SKM-1 treated with dmso at 0.1 percent for 144 hours (cell line): ENCODE measurements at regions not wholly inside any gene's neighbourhood (a gene's known extent, or its start where the extent isn't known, plus 50 kb on each side); places are given as distances from the start of the nearest gene placed in this dataset.
"Not testable (repeated sequence)": the region's sequence is repeated elsewhere in the genome, so short reads cannot be mapped to it uniquely, and the experiment has no call there.

Source experiments
- DNase-seq: peaks from one replicate; lab custom pipeline; 2025; ENCODE audit not compliant: unreplicated experiment; lab: John Stamatoyannopoulos, UW

DNA sequence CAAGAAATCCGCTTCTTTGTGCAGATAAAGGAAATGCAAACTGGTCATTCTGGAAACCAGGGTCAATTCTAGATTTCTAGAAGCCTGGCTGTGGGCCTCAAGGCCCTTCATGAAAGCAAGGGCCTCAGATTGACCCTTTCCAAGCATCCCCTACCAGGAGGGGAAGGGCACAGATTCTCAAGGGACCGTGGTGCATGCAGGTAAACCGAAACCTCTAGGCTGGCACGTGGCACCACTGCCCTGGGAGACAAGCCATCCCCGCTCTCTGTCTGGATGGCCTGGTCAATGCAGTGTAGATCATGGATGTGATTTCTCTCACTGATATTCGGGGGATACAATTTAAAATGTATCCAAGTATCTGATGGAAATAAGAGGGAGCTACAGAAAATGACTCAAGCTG is 69.4 kb downstream of the TOMM20 start:
- no peak for DNase-seq

DNA sequence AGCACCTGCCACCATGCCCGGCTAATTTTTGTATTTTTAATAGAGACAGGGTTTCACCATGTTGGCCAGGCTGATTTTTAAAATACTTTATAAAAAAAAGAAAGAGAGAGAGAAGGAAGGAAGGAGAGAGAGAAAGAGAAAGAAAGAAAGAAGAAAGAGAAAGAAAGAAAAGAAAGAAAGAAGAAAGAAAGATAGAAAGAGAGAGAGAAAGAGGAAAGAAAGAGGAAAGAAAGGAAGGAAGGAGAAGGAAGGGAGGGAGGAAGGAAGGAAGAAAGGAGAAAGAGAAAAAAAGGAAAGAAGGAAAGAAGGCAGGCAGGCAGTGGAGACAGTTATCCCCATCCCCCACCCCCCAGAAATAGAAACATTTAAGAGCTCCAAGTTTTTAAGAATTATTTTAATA is 69.9 kb downstream of the TOMM20 start:
- no peak for DNase-seq

- DNase-seq = no peak
These were observed 71.0 kb downstream of the TOMM20 start for GRCh38 chr1:235057385-235058306.

DNA sequence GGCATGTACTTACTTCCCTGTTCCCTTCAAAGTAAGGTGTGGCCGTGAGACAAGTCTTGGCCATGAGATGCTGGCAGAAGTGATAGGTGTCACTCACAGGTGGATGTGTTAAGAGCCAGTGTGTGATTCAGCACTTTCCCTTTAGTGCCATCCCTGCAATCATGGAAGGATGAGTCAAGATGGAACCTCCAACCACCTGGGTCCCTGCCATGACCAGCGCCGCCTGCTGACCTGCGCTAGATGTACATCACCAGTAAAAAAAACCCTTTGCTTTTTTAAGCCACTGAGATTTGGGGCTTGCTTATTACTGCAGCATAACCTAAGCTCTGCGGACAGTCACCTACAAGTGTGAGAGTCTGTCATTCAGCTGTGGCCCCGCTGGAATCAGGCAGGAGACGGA is 71.7 kb downstream of the TOMM20 start:
- no peak for DNase-seq

GRCh38 chr1:235054936-235055335 is 73.7 kb downstream of the TOMM20 start:
- DNase-seq = no peak

DNA sequence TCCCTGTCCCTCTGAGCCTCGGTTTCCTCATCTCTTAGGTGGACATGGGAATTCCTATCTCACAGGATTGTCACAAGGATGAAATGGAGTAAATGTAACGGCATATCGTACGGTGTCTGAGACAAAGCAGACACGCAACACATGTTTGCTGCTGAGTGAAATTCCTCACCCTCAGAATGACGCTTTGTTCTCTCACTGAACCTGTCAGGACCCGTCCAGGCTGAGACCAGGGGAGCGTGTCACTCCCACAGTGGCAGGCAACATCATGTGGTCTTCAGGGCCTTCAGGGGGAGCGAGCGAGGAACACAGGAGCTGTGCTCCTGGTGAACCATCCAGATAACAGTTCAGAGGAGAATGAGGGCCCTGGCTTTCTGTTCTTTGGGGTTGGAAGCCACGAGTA is 74.2 kb downstream of the TOMM20 start:
- DNase-seq = no peak

GRCh38 chr1:235052067-235053008 is 76.3 kb downstream of the TOMM20 start:
- no peak for DNase-seq

DNA sequence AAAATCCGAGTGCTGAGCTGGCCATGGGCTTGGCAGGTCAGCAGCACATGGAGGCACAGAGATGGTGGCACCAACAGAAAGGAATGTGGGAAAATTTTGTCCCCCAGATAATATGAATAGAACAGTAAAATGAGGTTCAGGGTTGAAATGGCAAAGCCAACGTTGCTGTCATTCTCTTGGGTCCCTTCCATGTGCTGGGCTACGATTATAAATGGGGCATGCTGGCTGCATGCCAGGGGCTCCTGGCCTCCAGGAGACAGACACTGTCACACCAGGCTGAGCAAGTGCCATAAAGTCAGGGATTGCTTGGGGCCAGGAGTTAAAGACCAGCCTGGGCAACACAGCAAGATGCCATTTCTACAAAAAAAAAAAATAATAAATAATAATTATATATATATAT is 77.1 kb downstream of the TOMM20 start:
- no peak for DNase-seq

DNA sequence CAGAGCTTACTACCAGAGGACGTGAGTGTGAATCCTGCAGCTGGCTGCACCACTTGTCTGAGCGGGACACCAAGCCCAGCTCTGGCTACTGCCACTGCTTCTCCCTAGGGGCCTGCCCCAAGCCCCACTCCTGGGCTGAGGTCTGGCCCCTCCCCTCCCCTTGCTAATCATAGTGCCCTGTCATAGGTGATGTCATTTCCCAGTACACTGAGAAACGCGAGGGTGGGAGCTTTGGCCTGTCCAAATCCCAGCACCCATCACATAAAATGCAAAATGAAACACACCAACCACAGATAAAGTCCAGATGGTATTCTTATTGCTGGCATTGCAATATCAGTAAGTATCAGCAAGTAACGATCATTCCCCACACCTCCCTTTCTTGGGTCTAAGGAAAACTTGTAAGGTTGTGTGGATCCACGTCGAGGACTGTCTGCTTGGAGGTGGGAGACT is 77.7 kb downstream of the TOMM20 start:
- DNase-seq = no peak

DNA sequence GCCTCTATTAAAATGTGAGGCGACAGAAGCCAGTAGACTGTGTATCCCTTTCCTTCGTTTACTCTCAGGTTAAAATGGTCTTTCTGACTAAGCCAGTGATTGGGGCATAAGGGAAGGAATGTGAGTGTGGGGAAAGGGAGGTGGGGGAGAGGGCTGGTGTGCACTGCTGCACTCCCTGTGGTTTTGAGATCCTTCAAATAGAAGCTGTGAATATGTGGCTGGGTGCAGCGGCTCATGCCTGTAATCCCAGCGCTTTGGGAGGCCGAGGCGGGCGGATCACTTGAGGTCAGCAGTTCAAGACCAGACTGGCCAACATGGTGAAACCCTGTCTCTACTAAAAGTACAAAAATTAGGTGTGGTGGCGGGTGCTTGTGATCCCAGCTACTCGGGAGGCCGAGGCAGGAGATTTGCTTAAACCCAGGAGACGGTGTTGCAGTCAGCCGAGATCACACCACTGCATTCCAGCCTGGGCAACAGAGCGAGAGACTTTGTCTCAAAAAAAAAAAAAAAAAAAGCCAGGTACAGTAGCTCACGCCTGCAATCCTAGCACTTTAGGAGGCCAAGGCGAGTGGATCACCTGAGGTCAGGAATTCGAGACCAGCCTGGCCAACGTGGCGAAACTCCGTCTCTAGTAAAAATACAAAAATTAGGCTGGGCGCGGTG is 78.8 kb downstream of the TOMM20 start:
- DNase-seq = not testable (repeated sequence)

- no peak for DNase-seq
These were observed 79.4 kb downstream of the TOMM20 start for GRCh38 chr1:235049217-235049616.

DNA sequence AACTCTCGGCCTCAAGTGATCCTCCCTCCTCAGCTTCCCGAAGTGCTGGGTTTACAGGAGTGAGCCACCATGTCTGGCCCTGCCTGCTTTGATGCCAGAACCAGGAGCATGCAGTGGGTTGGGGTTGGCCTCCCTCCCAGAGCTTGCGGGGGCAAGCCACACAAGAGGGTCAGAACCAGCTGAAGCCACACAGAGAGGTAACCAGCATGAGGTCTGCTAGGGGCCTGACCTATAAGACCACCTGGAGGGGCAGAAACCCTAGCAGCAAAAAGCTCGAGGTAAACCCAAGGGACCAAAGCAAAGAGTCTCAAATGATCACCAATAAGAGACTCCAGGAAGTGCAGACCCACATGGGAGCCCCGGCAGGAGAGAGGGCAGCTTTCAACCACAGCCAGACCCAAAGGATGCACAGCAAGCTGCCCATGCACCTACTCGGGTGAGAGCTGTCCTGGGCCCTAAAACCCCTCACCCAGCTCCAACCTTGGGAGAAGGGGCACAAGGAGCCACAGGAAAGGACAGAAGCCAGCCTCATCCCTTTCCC is 81.2 kb downstream of the TOMM20 start:
- DNase-seq = no peak

DNA sequence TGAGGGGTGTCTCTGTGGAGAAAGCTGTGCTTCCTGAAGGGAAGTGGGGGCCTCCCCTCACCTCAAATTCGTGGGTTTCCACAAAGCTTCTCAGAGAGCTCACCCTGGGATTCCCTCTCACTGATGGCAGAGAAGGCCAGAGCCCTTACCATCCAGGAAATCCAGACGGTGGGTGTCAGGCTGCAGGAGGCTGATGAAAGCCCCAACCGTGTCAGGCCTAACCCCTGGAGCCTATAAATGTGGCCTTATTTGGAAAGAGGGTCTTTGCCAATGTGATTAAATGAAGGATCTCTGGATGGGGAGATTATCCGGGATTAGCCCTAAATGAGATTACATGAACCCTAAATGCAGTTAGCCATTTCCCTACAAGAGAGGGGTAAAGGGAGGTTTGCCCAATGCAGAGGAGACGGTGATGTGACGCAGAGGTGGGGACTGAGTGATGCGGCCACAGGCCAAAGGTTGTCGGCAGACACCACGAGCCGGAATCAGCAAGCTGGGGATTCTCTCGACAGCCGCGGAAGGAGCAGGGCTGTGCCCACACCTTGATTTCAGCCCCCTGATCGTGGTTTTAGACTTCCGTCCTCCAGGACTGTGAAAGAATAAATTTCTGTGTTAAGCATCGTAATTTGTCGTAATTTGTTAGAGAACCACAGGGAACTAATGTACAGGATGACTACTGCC is 82.6 kb downstream of the TOMM20 start:
- DNase-seq = no peak

GRCh38 chr1:235045034-235045690 is 83.5 kb downstream of the TOMM20 start:
- DNase-seq = no peak

- DNase-seq = no peak
These were observed 85.4 kb downstream of the TOMM20 start for GRCh38 chr1:235043234-235043633.

- no peak for DNase-seq
These were observed 89.9 kb downstream of the TOMM20 start for GRCh38 chr1:235038701-235039100.

- no peak for DNase-seq
These were observed 92.7 kb downstream of the TOMM20 start for GRCh38 chr1:235035928-235036327.

GRCh38 chr1:235030919-235031596 is 97.6 kb downstream of the TOMM20 start:
- no peak for DNase-seq

DNA sequence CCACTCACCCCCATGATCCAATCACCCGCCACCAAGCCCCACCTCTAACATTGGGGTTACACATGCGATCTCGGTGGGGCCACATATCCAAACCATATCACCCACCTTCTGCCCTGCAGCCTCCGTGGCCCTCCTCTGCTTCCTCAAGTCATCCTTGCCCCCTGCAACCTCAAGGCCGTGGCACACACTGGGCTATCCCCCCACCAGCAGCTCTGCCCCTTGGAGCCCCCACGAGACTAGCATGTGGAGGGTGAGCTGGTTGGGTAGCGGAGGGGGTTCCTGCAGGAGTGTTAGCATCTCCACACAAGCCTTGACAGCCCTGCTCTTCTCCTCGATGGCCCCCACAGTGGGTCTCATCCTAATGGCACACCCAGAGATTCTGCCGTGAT is 100.8 kb downstream of the TOMM20 start:
- DNase-seq = no peak
